ENCODE measurements at regions not wholly inside any gene's neighbourhood (a gene's known extent, or its start where the extent isn't known, plus 50 kb on each side); places are given as distances from the start of the nearest gene placed in this dataset.
"Not testable (repeated sequence)": the region's sequence is repeated elsewhere in the genome, so short reads cannot be mapped to it uniquely, and the experiment has no call there.

DNA sequence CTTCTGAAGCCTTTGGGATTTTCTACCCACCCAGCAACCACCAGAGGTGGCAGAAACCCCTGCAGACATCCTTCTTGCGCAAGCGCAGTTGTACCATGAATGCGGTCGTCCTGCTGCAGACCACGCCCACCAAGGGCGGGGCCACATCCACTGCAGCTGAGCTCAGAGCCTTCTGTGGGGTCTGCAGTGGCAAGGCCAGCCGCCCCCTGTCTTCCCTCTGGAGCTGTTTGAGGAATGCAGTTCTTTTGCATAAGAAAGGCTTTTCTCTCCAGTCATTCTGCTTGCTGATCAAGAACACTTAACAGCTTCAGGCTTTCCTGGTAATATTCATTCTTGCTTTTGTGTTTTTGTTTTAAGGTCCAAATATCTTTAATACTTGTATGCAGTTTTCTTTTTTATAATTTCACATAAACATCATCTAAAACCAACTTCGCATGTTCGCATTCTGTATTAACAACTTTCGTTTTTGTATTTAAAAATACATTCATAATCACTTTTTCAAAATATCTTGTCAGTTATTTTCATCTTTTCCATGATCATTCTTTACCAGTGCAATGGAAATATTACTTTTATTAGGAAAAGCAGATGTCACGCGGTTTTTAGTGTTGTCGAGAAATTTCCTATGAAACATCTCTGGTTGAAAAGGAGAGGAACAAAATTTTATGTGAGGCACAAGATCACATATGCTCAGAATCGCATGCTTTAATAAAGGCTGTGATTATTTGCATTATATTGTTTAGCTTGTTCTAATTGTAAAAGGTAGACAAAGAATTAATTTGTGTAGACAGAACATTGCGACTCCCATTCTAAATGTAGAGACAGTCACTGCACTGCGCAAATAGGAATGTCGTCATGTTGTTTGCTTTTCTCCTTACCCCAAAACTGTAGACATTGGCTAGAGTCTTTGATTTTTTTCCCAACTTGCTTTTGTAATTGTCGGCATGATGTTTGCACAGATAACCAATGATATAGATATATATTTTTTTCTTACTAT lies 98.1 kb upstream of the SNRPN start:
- DNase-seq = no peak

- DNase-seq = no peak
Observed at GRCh38 chr15:24857763-24858162, 97.0 kb upstream of the SNRPN start.

- not testable (repeated sequence) for DNase-seq
Observed at GRCh38 chr15:24858183-24858582, 96.6 kb upstream of the SNRPN start.

GRCh38 chr15:24858737-24859601 lies 95.8 kb upstream of the SNRPN start:
- no peak for DNase-seq

- no peak for DNase-seq
Observed at GRCh38 chr15:24861014-24861690, 93.6 kb upstream of the SNRPN start.

- DNase-seq = no peak
Observed at GRCh38 chr15:24862726-24863521, 91.9 kb upstream of the SNRPN start.

- DNase-seq = no peak
Observed at GRCh38 chr15:24865303-24865702, 89.5 kb upstream of the SNRPN start.

GRCh38 chr15:24877174-24877573 lies 77.6 kb upstream of the SNRPN start:
- no peak for DNase-seq

GRCh38 chr15:24878153-24878552 lies 76.6 kb upstream of the SNRPN start:
- no peak for DNase-seq

DNA sequence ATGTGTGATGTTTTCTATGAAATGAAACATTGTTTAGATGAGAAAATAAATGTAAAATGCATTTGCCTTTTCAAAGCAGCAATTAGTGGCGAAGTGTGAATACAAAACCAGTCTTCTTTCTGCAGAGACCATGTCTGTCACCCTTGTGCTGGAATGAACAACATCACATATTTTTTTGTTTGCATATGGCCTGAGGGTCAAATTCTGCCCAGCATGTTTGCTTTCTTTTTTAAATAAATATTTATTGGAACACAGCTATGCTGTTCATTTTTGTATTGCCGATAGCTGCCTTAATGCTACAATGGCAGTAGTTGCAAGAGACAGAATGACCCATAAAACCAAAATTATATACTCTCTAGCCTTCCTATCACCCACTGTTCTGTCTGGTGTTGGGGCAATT lies 75.3 kb upstream of the SNRPN start:
- DNase-seq = no peak

DNA sequence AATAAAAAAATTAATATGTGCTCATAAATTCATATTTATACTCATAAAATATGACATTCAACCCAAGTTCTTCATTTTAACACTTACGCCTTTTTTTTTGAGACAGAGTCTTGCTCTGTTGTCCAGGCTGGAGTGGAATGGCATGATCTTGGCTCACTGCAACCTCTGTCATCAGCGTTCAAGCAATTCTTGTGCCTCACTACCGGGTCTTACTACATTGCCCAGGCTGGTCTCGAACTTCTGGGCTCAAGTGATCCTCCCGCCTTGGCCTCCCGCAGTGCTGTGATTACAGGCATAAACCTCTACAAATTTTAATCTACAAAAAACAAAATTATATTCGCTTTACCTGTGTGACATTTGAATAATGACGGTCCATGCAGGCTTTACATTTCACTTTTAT lies 74.1 kb upstream of the SNRPN start:
- DNase-seq = no peak

DNA sequence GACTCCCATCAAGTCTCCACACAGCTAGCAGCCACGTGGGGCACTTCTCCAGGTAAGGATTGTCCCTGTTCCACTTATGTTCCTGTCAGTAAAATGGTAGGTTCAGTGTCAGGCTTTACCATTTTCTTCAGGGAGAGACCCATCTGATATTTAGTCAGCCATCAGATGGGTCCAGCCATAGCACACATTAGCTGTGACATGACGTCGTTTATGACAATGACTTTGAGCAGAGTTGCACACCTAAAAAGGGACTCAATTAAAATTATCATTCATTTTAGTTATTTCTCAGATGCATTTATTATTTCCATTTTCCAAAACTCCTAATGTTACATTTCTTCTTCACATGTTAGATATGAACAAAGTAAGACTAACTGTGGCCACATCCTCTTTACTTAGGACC lies 68.2 kb upstream of the SNRPN start:
- DNase-seq = no peak

DNA sequence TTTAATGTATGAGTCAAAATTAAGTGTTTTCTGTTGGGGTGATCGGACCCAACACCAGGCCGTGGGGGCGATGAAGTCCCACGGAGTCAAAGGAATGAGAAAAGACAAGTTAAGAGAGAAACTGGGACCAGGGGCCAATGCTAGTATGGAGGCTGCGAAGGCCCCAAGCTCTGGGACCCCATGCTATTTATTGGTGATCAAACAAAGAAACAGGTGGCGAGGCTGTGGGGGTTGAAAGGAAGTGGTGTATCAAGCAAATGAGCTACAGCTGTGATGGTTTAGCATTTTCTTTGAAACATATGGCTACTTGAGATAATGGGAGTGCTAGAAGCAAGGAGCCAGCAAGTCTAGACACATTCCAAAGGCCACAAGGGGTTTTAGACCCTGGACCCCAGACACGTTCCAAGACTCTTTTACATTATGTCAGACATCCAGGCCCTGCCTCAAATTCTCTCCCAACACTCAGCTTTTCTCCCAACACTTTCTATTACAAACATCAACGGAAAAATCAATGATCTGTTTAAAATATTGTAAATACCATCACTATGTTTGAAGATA lies 56.0 kb upstream of the SNRPN start:
- DNase-seq = no peak

DNA sequence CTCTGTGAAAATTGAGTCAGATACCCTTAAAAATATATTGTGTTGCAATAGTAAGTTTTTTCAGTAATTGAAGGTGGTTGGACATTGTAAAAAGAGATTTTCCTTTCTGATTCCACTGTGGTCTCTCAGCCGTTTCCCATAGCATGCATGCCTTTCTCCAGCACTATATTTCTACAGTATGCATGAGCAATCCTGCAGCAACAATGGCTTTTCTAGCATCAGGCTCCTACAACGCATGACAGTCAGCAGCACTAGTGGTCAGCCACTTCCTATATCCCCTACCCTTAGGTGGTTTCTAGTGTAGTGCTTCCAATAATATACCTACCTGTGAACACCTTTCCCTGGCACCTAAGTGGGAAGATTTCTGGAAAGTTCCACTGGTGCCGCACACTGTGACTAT lies 55.4 kb upstream of the SNRPN start:
- no peak for DNase-seq

GRCh38 chr15:24899795-24900194 lies 55.0 kb upstream of the SNRPN start:
- no peak for DNase-seq

GRCh38 chr15:24901409-24901808 lies 53.4 kb upstream of the SNRPN start:
- no peak for DNase-seq
